ENCODE measurements at regions not wholly inside any gene's neighbourhood (a gene's known extent, or its start where the extent isn't known, plus 50 kb on each side); places are given as distances from the start of the nearest gene placed in this dataset.

- Histone ChIP-seq H3K27me3 (ENCODE audit: control insufficient read depth in 1 of 2, insufficient read depth in 2 of 2, low read length in 2 of 2) (no peaks in the 10 kb centered on the region), H3K4me1 (ENCODE audit: insufficient read depth, low read length) (no peaks in the 10 kb centered on the region)
Measured at GRCh38 chr2:129744141-129744540, 235.3 kb upstream of the RAB6C start.

GRCh38 chr2:129744649-129745048, 234.8 kb upstream of the RAB6C start:
- H3K27ac ChIP-seq (ENCODE audit: low read depth, low read length), result no peak overlapping the region
- H3K36me3 ChIP-seq (ENCODE audit: insufficient read depth, low read length), result no peaks in the 10 kb centered on the region
- H3K9me3 ChIP-seq (ENCODE audit: low read length), result no peaks in the 10 kb centered on the region

More at GRCh38 chr2:129744141-129744540, 235.3 kb upstream of the RAB6C start:
- H3K36me3 ChIP-seq (ENCODE audit: insufficient read depth, low read length), result no peaks in the 10 kb centered on the region
- H3K4me3 ChIP-seq (ENCODE audit: low read depth in 1 of 2, low read length in 2 of 2), result no peak overlapping the region
- no peak overlapping the region for H3K27ac ChIP-seq (ENCODE audit: low read depth, low read length)
- H3K9ac ChIP-seq (ENCODE audit: low read length), result no peak overlapping the region
- H3K9me3 ChIP-seq (ENCODE audit: low read length), result no peaks in the 10 kb centered on the region

DNA sequence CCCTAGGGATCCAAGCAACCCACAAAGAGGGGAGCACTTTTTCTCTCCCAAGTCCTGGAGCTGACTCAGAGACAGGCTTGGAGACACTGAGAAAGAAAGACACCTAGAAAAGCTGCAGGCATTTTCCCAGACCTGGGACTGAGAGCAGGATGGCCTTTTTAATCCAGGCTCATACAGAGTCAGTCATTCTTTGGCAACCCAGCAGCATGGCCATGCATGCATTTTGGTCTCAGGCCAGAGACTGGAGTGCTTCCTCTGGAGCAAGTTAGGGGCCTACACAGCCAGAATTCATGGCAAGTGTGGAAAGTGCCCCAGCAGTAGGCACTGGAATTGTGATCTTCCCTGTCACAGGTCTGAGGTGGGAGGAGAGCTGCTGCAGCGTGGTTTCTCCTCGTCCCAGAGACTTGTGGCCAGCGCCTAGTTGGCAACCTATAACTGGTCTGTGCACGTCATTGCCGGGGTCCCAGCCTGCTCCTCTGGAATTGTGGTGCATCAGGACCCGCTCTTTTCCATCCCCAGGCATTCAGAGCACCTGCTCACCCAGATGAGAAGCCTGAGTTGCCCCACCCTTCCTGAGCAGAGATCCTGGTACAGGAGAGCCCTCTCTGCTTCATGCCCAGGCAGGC, 231.9 kb upstream of the RAB6C start:
- no peaks in the 10 kb centered on the region for H3K4me1 ChIP-seq (ENCODE audit: insufficient read depth, low read length)
- H3K9ac ChIP-seq (ENCODE audit: low read length), result no peak overlapping the region
- no peaks in the 10 kb centered on the region for H3K36me3 ChIP-seq (ENCODE audit: insufficient read depth, low read length)
- H3K27ac ChIP-seq (ENCODE audit: low read depth, low read length), result no peak overlapping the region
- no peaks in the 10 kb centered on the region for H3K9me3 ChIP-seq (ENCODE audit: low read length)
- H3K27me3 ChIP-seq (ENCODE audit: control insufficient read depth in 1 of 2, insufficient read depth in 2 of 2, low read length in 2 of 2), result no peaks in the 10 kb centered on the region
- no peak overlapping the region for H3K4me3 ChIP-seq (ENCODE audit: low read depth in 1 of 2, low read length in 2 of 2)

More at GRCh38 chr2:129744649-129745048, 234.8 kb upstream of the RAB6C start:
- no peak overlapping the region for H3K9ac ChIP-seq (ENCODE audit: low read length)
- H3K4me1 ChIP-seq (ENCODE audit: insufficient read depth, low read length), result no peaks in the 10 kb centered on the region
- no peaks in the 10 kb centered on the region for H3K27me3 ChIP-seq (ENCODE audit: control insufficient read depth in 1 of 2, insufficient read depth in 2 of 2, low read length in 2 of 2)
- no peak overlapping the region for H3K4me3 ChIP-seq (ENCODE audit: low read depth in 1 of 2, low read length in 2 of 2)

DNA sequence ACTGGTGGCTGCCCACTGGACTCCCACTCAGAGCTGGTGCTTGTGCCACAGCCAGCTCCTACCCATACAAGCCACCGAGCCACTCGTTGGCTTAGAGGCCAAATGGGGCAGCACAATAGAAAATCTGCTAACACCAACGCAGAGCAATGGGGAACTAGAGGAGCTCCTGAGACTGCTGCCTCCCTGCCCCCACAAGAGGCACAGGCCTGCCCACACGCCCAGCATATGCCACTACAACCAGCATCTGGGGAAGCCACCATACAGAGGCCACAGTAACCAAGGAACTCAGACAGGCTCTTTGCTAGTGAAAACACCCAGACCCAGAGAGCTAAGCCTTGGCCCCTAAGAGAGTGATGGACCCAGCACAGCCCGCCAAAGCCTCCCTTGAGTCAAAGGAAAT, 231.2 kb upstream of the RAB6C start:
- no peaks in the 10 kb centered on the region for H3K4me1 ChIP-seq (ENCODE audit: insufficient read depth, low read length)
- H3K36me3 ChIP-seq (ENCODE audit: insufficient read depth, low read length), result no peaks in the 10 kb centered on the region
- H3K4me3 ChIP-seq (ENCODE audit: low read depth in 1 of 2, low read length in 2 of 2), result no peak overlapping the region
- no peaks in the 10 kb centered on the region for H3K27me3 ChIP-seq (ENCODE audit: control insufficient read depth in 1 of 2, insufficient read depth in 2 of 2, low read length in 2 of 2)
- no peak overlapping the region for H3K27ac ChIP-seq (ENCODE audit: low read depth, low read length)
- no peaks in the 10 kb centered on the region for H3K9me3 ChIP-seq (ENCODE audit: low read length)
- H3K9ac ChIP-seq (ENCODE audit: low read length), result no peak overlapping the region

GRCh38 chr2:129748653-129749052, 230.8 kb upstream of the RAB6C start:
- Histone ChIP-seq H3K27me3 (ENCODE audit: control insufficient read depth in 1 of 2, insufficient read depth in 2 of 2, low read length in 2 of 2) (no peaks in the 10 kb centered on the region), H3K27ac (ENCODE audit: low read depth, low read length) (no peak overlapping the region)

GRCh38 chr2:129751409-129751808, 228.1 kb upstream of the RAB6C start:
- H3K4me1 ChIP-seq (ENCODE audit: insufficient read depth, low read length), result no peaks in the 10 kb centered on the region
- no peaks in the 10 kb centered on the region for H3K36me3 ChIP-seq (ENCODE audit: insufficient read depth, low read length)
- no peak overlapping the region for H3K4me3 ChIP-seq (ENCODE audit: low read depth in 1 of 2, low read length in 2 of 2)
- H3K9me3 ChIP-seq (ENCODE audit: low read length), result no peaks in the 10 kb centered on the region
- H3K9ac ChIP-seq (ENCODE audit: low read length), result no peak overlapping the region
- H3K27ac ChIP-seq (ENCODE audit: low read depth, low read length), result no peak overlapping the region
- no peaks in the 10 kb centered on the region for H3K27me3 ChIP-seq (ENCODE audit: control insufficient read depth in 1 of 2, insufficient read depth in 2 of 2, low read length in 2 of 2)

More at GRCh38 chr2:129748653-129749052, 230.8 kb upstream of the RAB6C start:
- Histone ChIP-seq H3K9me3 (ENCODE audit: low read length) (no peaks in the 10 kb centered on the region), H3K9ac (ENCODE audit: low read length) (no peak overlapping the region), H3K4me3 (ENCODE audit: low read depth in 1 of 2, low read length in 2 of 2) (no peak overlapping the region), H3K36me3 (ENCODE audit: insufficient read depth, low read length) (no peaks in the 10 kb centered on the region), H3K4me1 (ENCODE audit: insufficient read depth, low read length) (no peaks in the 10 kb centered on the region)

GRCh38 chr2:129752176-129752575, 227.3 kb upstream of the RAB6C start:
- Histone ChIP-seq H3K4me1 (ENCODE audit: insufficient read depth, low read length) (no peaks in the 10 kb centered on the region), H3K27me3 (ENCODE audit: control insufficient read depth in 1 of 2, insufficient read depth in 2 of 2, low read length in 2 of 2) (no peaks in the 10 kb centered on the region), H3K36me3 (ENCODE audit: insufficient read depth, low read length) (no peaks in the 10 kb centered on the region), H3K9me3 (ENCODE audit: low read length) (no peaks in the 10 kb centered on the region), H3K9ac (ENCODE audit: low read length) (no peak overlapping the region), H3K4me3 (ENCODE audit: low read depth in 1 of 2, low read length in 2 of 2) (no peak overlapping the region), H3K27ac (ENCODE audit: low read depth, low read length) (no peak overlapping the region)

GRCh38 chr2:129752686-129753085, 226.8 kb upstream of the RAB6C start:
- Histone ChIP-seq H3K27ac (ENCODE audit: low read depth, low read length) (no peak overlapping the region), H3K4me1 (ENCODE audit: insufficient read depth, low read length) (peaks cover 2% of the 10 kb centered on the region), H3K36me3 (ENCODE audit: insufficient read depth, low read length) (no peaks in the 10 kb centered on the region), H3K4me3 (ENCODE audit: low read depth in 1 of 2, low read length in 2 of 2) (no peak overlapping the region), H3K9ac (ENCODE audit: low read length) (no peak overlapping the region), H3K9me3 (ENCODE audit: low read length) (no peaks in the 10 kb centered on the region), H3K27me3 (ENCODE audit: control insufficient read depth in 1 of 2, insufficient read depth in 2 of 2, low read length in 2 of 2) (no peaks in the 10 kb centered on the region)

DNA sequence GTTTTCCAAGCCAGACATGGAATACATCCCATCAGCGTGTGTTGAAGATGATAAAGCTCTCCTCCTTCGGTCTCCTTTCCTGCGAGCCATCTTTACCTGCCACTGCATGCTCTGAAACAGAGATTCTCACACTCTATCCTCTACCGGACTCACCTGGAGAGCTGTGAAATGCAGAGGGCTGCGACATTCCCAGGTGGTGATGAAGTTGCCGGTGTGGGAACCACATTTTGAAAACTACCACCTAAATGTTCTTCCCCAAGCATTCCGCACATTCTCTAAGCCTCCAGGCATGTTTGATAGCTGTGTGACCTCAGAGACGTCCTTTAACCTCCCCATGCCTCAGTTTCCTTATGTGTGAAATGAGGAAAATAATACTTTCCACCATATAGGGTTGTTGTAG, 226.2 kb upstream of the RAB6C start:
- Histone ChIP-seq H3K4me1 (ENCODE audit: insufficient read depth, low read length) (peaks cover 7% of the 10 kb centered on the region), H3K9me3 (ENCODE audit: low read length) (no peaks in the 10 kb centered on the region), H3K27me3 (ENCODE audit: control insufficient read depth in 1 of 2, insufficient read depth in 2 of 2, low read length in 2 of 2) (no peaks in the 10 kb centered on the region), H3K27ac (ENCODE audit: low read depth, low read length) (no peak overlapping the region), H3K36me3 (ENCODE audit: insufficient read depth, low read length) (no peaks in the 10 kb centered on the region), H3K9ac (ENCODE audit: low read length) (no peak overlapping the region), H3K4me3 (ENCODE audit: low read depth in 1 of 2, low read length in 2 of 2) (no peak overlapping the region)

- Histone ChIP-seq H3K9ac (ENCODE audit: low read length) (no peak overlapping the region), H3K27ac (ENCODE audit: low read depth, low read length) (no peak overlapping the region), H3K4me1 (ENCODE audit: insufficient read depth, low read length) (peaks cover 15% of the 10 kb centered on the region), H3K4me3 (ENCODE audit: low read depth in 1 of 2, low read length in 2 of 2) (no peak overlapping the region), H3K9me3 (ENCODE audit: low read length) (no peaks in the 10 kb centered on the region), H3K36me3 (ENCODE audit: insufficient read depth, low read length) (no peaks in the 10 kb centered on the region), H3K27me3 (ENCODE audit: control insufficient read depth in 1 of 2, insufficient read depth in 2 of 2, low read length in 2 of 2) (no peaks in the 10 kb centered on the region)
Measured at GRCh38 chr2:129754421-129754820, 225.0 kb upstream of the RAB6C start.

DNA sequence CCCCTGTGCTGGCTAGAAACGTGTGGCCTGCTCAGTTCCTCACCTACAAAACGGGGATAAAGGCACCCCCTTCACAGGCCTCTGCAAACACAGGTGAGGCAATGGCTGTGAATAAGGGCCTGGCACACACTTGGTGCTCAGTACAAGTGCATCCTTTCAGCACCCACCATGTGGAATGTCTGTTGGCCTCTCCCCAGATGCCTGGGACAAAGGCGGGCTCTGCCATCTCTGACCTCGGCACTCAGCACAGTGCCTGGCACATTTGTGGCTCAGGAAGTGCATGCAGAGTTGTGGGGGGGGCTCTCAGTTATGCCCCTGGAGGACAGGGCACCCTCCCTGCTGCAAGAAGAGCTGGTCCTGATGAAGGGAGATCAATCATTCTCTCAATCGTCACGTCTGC, 224.6 kb upstream of the RAB6C start:
- H3K9ac ChIP-seq (ENCODE audit: low read length), result no peak overlapping the region
- no peaks in the 10 kb centered on the region for H3K27me3 ChIP-seq (ENCODE audit: control insufficient read depth in 1 of 2, insufficient read depth in 2 of 2, low read length in 2 of 2)
- H3K36me3 ChIP-seq (ENCODE audit: insufficient read depth, low read length), result no peaks in the 10 kb centered on the region
- H3K4me3 ChIP-seq (ENCODE audit: low read depth in 1 of 2, low read length in 2 of 2), result no peak overlapping the region
- H3K4me1 ChIP-seq (ENCODE audit: insufficient read depth, low read length), result peaks cover 15% of the 10 kb centered on the region
- no peaks in the 10 kb centered on the region for H3K9me3 ChIP-seq (ENCODE audit: low read length)
- H3K27ac ChIP-seq (ENCODE audit: low read depth, low read length), result no peak overlapping the region

GRCh38 chr2:129755786-129756185, 223.7 kb upstream of the RAB6C start:
- Histone ChIP-seq H3K27ac (ENCODE audit: low read depth, low read length) (no peak overlapping the region), H3K9me3 (ENCODE audit: low read length) (no peaks in the 10 kb centered on the region), H3K9ac (ENCODE audit: low read length) (no peak overlapping the region), H3K36me3 (ENCODE audit: insufficient read depth, low read length) (no peaks in the 10 kb centered on the region), H3K4me1 (ENCODE audit: insufficient read depth, low read length) (peaks cover 15% of the 10 kb centered on the region), H3K4me3 (ENCODE audit: low read depth in 1 of 2, low read length in 2 of 2) (no peak overlapping the region), H3K27me3 (ENCODE audit: control insufficient read depth in 1 of 2, insufficient read depth in 2 of 2, low read length in 2 of 2) (no peaks in the 10 kb centered on the region)

All from muscle layer of colon (tissue), 2 donors.